CD14-positive monocyte (primary cell): ENCODE measurements at regions not wholly inside any gene's neighbourhood (a gene's known extent, or its start where the extent isn't known, plus 50 kb on each side); places are given as distances from the start of the nearest gene placed in this dataset.

Experiments used
- DNase-seq, 3 donors: peaks; one replicate each; pipeline ENCODE4 v3.0.0-alpha.2; 2011 to 2022
- H2AFZ ChIP-seq: 2 replicates; pipeline ENCODE4 v1.6.0; 2012; ENCODE audit warnings: mild to moderate bottlenecking, low read depth, low read length, inconsistent platforms; ENCODE audit not compliant: insufficient read depth, poor library complexity, severe bottlenecking
- H3K27ac ChIP-seq, 2 donors: 1 replicate in 1 of 2; 2 replicates in 1 of 2; pipeline ENCODE4 v1.5.1; 2012 to 2013; ENCODE audit warnings: low read length in 2 of 2, control low read depth in 1 of 2, inconsistent platforms in 1 of 2, low read depth in 1 of 2, mild to moderate bottlenecking in 1 of 2
- H3K27me3 ChIP-seq, 2 donors: one replicate each; pipeline versions ENCODE4 v1.6.0 to v1.6.1; 2011 to 2013; ENCODE audit warnings: low read length in 2 of 2; ENCODE audit not compliant: control insufficient read depth in 2 of 2, insufficient read depth in 2 of 2
- H3K36me3 ChIP-seq, 2 donors: replicated peaks in 1 of 2; 1 replicate in 1 of 2; 2 replicates in 1 of 2; pipeline versions ENCODE4 v1.5.1 to v1.6.1; 2012 to 2013; ENCODE audit warnings: low read length in 2 of 2, control low read depth in 1 of 2, inconsistent platforms in 1 of 2, mild to moderate bottlenecking in 1 of 2; ENCODE audit not compliant: insufficient read depth in 2 of 2, control insufficient read depth in 1 of 2
- H3K4me1 ChIP-seq, 2 donors: 1 replicate in 1 of 2; 2 replicates in 1 of 2; pipeline versions ENCODE4 v1.5.1 to v1.6.1; 2012 to 2013; ENCODE audit warnings: low read length in 2 of 2, control low read depth in 1 of 2, inconsistent platforms in 1 of 2, mild to moderate bottlenecking in 1 of 2, moderate library complexity in 1 of 2; ENCODE audit not compliant: insufficient read depth in 2 of 2, control insufficient read depth in 1 of 2
- H3K4me2 ChIP-seq: replicated peaks from 2 replicates; pipeline ENCODE3; 2012; ENCODE audit warnings: low read length, moderate library complexity, mild to moderate bottlenecking; ENCODE audit not compliant: poor library complexity, severe bottlenecking; ENCODE audit errors: extremely low read depth
- H3K4me3 ChIP-seq, 3 experiments: fragments of 200-600 bp in 1 of 3; sonication (generic) in 1 of 3; replicated peaks in 1 of 3; 1 replicate in 2 of 3; 2 replicates in 1 of 3; pipeline ENCODE4 v1.5.1; 2011 to 2013; ENCODE audit warnings: low read length in 3 of 3, mild to moderate bottlenecking in 3 of 3, control low read depth in 2 of 3, low read depth in 2 of 3, inconsistent platforms in 1 of 3, moderate library complexity in 1 of 3
- H3K79me2 ChIP-seq: 2 replicates; pipeline ENCODE4 v1.6.0; 2012; ENCODE audit warnings: mild to moderate bottlenecking, control low read depth, inconsistent platforms, low read length, moderate library complexity; ENCODE audit not compliant: insufficient read depth
- H3K9ac ChIP-seq: 2 replicates; pipeline ENCODE4 v1.6.0; 2017; ENCODE audit warnings: low read length, mild to moderate bottlenecking; ENCODE audit not compliant: insufficient read depth, poor library complexity, severe bottlenecking
- H3K9me3 ChIP-seq, 2 donors: replicated peaks in 1 of 2; 1 replicate in 1 of 2; 2 replicates in 1 of 2; pipeline versions ENCODE4 v1.5.1 to v1.6.1; 2012 to 2013; ENCODE audit warnings: low read length in 2 of 2, control low read depth in 1 of 2; ENCODE audit not compliant: control insufficient read depth in 1 of 2, insufficient read depth in 1 of 2
- H4K20me1 ChIP-seq: 2 replicates; pipeline ENCODE4 v1.6.0; 2012; ENCODE audit warnings: mild to moderate bottlenecking, low read length, control low read depth, moderate library complexity; ENCODE audit not compliant: insufficient read depth
- H3K27ac Mint-ChIP-seq, 7 donors: one replicate each; pipeline ENCODE4 v1.8.0; 2020; ENCODE audit warnings: mild to moderate bottlenecking in 7 of 7, mixed read lengths in 7 of 7, moderate library complexity in 6 of 7, inconsistent platforms in 2 of 7
- H3K27me3 Mint-ChIP-seq, 3 donors: one replicate each; pipeline ENCODE4 v1.8.0; 2021 to 2022; ENCODE audit warnings: low read depth in 3 of 3, mild to moderate bottlenecking in 3 of 3, mixed read lengths in 3 of 3, moderate library complexity in 3 of 3, inconsistent platforms in 1 of 3
- H3K36me3 Mint-ChIP-seq, 2 donors: one replicate each; pipeline ENCODE4 v1.8.0; 2020; ENCODE audit warnings: mixed read lengths in 2 of 2, inconsistent platforms in 1 of 2, mild to moderate bottlenecking in 1 of 2
- H3K4me1 Mint-ChIP-seq: one replicate; pipeline ENCODE4 v1.8.0; 2020; ENCODE audit warnings: mild to moderate bottlenecking, mixed read lengths
- H3K4me3 Mint-ChIP-seq, 2 donors: one replicate each; pipeline ENCODE4 v1.8.0; 2020; ENCODE audit warnings: mild to moderate bottlenecking in 2 of 2, mixed read lengths in 2 of 2, moderate library complexity in 1 of 2
- H3K9me3 Mint-ChIP-seq, 7 donors: one replicate each; pipeline ENCODE4 v1.8.0; 2020 to 2022; ENCODE audit warnings: mixed read lengths in 7 of 7, mild to moderate bottlenecking in 6 of 7, moderate library complexity in 6 of 7, inconsistent platforms in 2 of 7
- WGBS: methylation state at CpG from one replicate; pipeline ENCODE4 v1.1.5; 2013; ENCODE audit warnings: missing lambda C conversion rate; ENCODE audit not compliant: insufficient coverage; 5-methylcytosine and 5-hydroxymethylcytosine counted together
- intact Hi-C, 2 donors: fragments of 100-400 bp; cut with micrococcal nuclease; formaldehyde crosslinking; loops; one replicate each; pipeline versions ENCODE4 v1.15.0 to v1.15.1; 2023
- TF ChIP-seq, protein P1 (sequence below): fragments of 200-600 bp; IDR thresholded peaks from one replicate; pipeline ENCODE4 v1.8.0; 2022; ENCODE audit warnings: antibody characterized with exemption, mild to moderate bottlenecking

DNA sequence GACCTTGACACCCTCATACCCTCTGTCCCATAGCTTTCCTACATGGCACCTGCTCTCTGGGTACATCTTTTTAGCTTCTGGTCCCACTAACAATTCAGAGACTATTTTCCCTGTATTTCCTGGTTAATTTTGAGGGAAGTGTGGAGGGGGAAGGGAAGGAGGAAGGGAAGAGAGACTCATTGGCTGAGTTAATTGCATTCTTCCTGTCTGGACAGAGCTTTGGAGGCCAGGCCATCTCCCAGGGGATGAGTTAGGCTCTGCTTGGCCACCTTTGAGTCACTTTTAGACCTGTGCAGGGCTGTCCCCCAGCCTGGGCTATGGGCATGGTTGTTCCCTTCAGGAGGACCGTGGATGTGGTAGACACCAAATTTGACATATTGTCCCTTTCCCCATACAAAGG, 167.9 kb upstream of the PGRMC2 start:
- no peak overlapping the region for H3K27ac Mint-ChIP-seq
- intact Hi-C loops = loop anchor here in 1 of 2 donors (10.0 kb wide), 1 partner anchor 409 kb away; no protein-coding TSS in a partner anchor
- Histone ChIP-seq H3K4me1 (no peaks in the 10 kb centered on the region), H3K79me2 (no peaks in the 10 kb centered on the region), H3K9ac (no peak overlapping the region), H3K27ac (no peak overlapping the region), H3K36me3 (no peaks in the 10 kb centered on the region), H3K4me2 (no peak overlapping the region), H3K27me3 (no peaks in the 10 kb centered on the region), H2AFZ (no peak overlapping the region), H3K9me3 (no peaks in the 10 kb centered on the region), H3K4me3 (no peak overlapping the region), H4K20me1 (no peaks in the 10 kb centered on the region)
- H3K27me3 Mint-ChIP-seq = peaks cover 0 to 2% (median 0%) of the 10 kb centered on the region in 3 donors
- TF ChIP-seq, protein P1, sequence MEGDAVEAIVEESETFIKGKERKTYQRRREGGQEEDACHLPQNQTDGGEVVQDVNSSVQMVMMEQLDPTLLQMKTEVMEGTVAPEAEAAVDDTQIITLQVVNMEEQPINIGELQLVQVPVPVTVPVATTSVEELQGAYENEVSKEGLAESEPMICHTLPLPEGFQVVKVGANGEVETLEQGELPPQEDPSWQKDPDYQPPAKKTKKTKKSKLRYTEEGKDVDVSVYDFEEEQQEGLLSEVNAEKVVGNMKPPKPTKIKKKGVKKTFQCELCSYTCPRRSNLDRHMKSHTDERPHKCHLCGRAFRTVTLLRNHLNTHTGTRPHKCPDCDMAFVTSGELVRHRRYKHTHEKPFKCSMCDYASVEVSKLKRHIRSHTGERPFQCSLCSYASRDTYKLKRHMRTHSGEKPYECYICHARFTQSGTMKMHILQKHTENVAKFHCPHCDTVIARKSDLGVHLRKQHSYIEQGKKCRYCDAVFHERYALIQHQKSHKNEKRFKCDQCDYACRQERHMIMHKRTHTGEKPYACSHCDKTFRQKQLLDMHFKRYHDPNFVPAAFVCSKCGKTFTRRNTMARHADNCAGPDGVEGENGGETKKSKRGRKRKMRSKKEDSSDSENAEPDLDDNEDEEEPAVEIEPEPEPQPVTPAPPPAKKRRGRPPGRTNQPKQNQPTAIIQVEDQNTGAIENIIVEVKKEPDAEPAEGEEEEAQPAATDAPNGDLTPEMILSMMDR = no peak
- no peaks in the 10 kb centered on the region for H3K36me3 Mint-ChIP-seq
- WGBS = no CpG with 5 or more reads among the region's 1 CpG
- no peak for DNase-seq
- peaks cover 2% of the 10 kb centered on the region for H3K4me1 Mint-ChIP-seq
- no peaks in the 10 kb centered on the region for H3K9me3 Mint-ChIP-seq
- no peak overlapping the region for H3K4me3 Mint-ChIP-seq

DNA sequence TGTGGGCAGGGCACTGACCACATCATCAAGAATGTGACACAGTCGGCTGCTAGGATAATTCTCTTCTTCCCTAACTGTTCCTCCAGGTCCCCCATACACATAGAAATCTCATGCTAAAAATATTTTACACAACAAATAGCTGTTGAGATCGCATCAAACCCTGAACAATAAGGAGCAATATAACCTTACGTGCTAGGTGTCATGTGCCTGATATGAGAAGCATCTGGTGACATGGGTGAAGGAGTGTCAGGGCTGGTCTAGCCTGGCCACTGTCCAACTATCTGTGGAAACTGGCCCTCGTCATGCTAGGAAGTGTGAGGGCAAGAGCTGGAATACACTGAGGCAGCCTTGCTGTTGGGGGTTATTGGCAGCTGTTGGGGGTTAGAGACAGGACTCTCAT, 167.3 kb upstream of the PGRMC2 start:
- no peaks in the 10 kb centered on the region for H3K9me3 ChIP-seq
- H3K4me1 ChIP-seq = no peaks in the 10 kb centered on the region
- no peaks in the 10 kb centered on the region for H4K20me1 ChIP-seq
- H3K4me1 Mint-ChIP-seq = peaks cover 2% of the 10 kb centered on the region
- no peak overlapping the region for H3K4me2 ChIP-seq
- no peaks in the 10 kb centered on the region for H3K9me3 Mint-ChIP-seq
- no peaks in the 10 kb centered on the region for H3K27me3 ChIP-seq
- H3K4me3 Mint-ChIP-seq = no peak overlapping the region
- 73% methylated on average over 3 of the region's 4 CpGs for WGBS
- no peak overlapping the region for H3K9ac ChIP-seq
- no peaks in the 10 kb centered on the region for H3K36me3 Mint-ChIP-seq
- H3K79me2 ChIP-seq = no peaks in the 10 kb centered on the region
- peaks cover 0 to 2% (median 0%) of the 10 kb centered on the region in 3 donors for H3K27me3 Mint-ChIP-seq
- H2AFZ ChIP-seq = no peak overlapping the region
- no peaks in the 10 kb centered on the region for H3K36me3 ChIP-seq
- no peak overlapping the region for H3K4me3 ChIP-seq
- intact Hi-C loops = loop anchor here in 1 of 2 donors (10.0 kb wide), 1 partner anchor 410 kb away; no protein-coding TSS in a partner anchor
- no peak for DNase-seq
- TF ChIP-seq, protein P1 = no peak
- no peak overlapping the region for H3K27ac Mint-ChIP-seq
- H3K27ac ChIP-seq = no peak overlapping the region
